ENCODE measurements at regions not wholly inside any gene's neighbourhood (a gene's known extent, or its start where the extent isn't known, plus 50 kb on each side); places are given as distances from the start of the nearest gene placed in this dataset.

GRCh38 chr10:107474650-107475049 is 310.1 kb upstream of the SORCS1 start:
- in situ Hi-C loops (cut with HindIII; ENCODE audit: low sequenced_read_pairs) = no loop called here

- in situ Hi-C loops (cut with HindIII; ENCODE audit: low sequenced_read_pairs) = no loop called here
Measured at GRCh38 chr10:107473225-107473624, 308.7 kb upstream of the SORCS1 start.

- in situ Hi-C loops (cut with HindIII; ENCODE audit: low sequenced_read_pairs) = no loop called here
Measured at GRCh38 chr10:107471911-107472310, 307.4 kb upstream of the SORCS1 start.

GRCh38 chr10:107453561-107453960 is 289.1 kb upstream of the SORCS1 start:
- in situ Hi-C loops (cut with HindIII; ENCODE audit: low sequenced_read_pairs) = no loop called here

GRCh38 chr10:107451047-107451446 is 286.5 kb upstream of the SORCS1 start:
- in situ Hi-C loops (cut with HindIII; ENCODE audit: low sequenced_read_pairs) = no loop called here

GRCh38 chr10:107450056-107450455 is 285.6 kb upstream of the SORCS1 start:
- in situ Hi-C loops (cut with HindIII; ENCODE audit: low sequenced_read_pairs) = no loop called here

- in situ Hi-C loops (cut with HindIII; ENCODE audit: low sequenced_read_pairs) = no loop called here
Measured at GRCh38 chr10:107444443-107444842, 279.9 kb upstream of the SORCS1 start.

GRCh38 chr10:107443813-107444212 is 279.3 kb upstream of the SORCS1 start:
- in situ Hi-C loops (cut with HindIII; ENCODE audit: low sequenced_read_pairs) = no loop called here

GRCh38 chr10:107443326-107443725 is 278.8 kb upstream of the SORCS1 start:
- in situ Hi-C loops (cut with HindIII; ENCODE audit: low sequenced_read_pairs) = no loop called here

- in situ Hi-C loops (cut with HindIII; ENCODE audit: low sequenced_read_pairs) = no loop called here
Measured at GRCh38 chr10:107442035-107442505, 277.6 kb upstream of the SORCS1 start.

GRCh38 chr10:107440741-107441140 is 276.2 kb upstream of the SORCS1 start:
- in situ Hi-C loops (cut with HindIII; ENCODE audit: low sequenced_read_pairs) = no loop called here

- in situ Hi-C loops (cut with HindIII; ENCODE audit: low sequenced_read_pairs) = no loop called here
Measured at GRCh38 chr10:107437921-107438320, 273.4 kb upstream of the SORCS1 start.

GRCh38 chr10:107436568-107436967 is 272.1 kb upstream of the SORCS1 start:
- in situ Hi-C loops (cut with HindIII; ENCODE audit: low sequenced_read_pairs) = no loop called here

- in situ Hi-C loops (cut with HindIII; ENCODE audit: low sequenced_read_pairs) = no loop called here
Measured at GRCh38 chr10:107434854-107435253, 270.3 kb upstream of the SORCS1 start.

- in situ Hi-C loops (cut with HindIII; ENCODE audit: low sequenced_read_pairs) = no loop called here
Measured at GRCh38 chr10:107434201-107434600, 269.7 kb upstream of the SORCS1 start.

GRCh38 chr10:107433605-107434004 is 269.1 kb upstream of the SORCS1 start:
- in situ Hi-C loops (cut with HindIII; ENCODE audit: low sequenced_read_pairs) = no loop called here

- in situ Hi-C loops (cut with HindIII; ENCODE audit: low sequenced_read_pairs) = no loop called here
Measured at GRCh38 chr10:107430446-107430845, 265.9 kb upstream of the SORCS1 start.

GRCh38 chr10:107427016-107427415 is 262.5 kb upstream of the SORCS1 start:
- in situ Hi-C loops (cut with HindIII; ENCODE audit: low sequenced_read_pairs) = no loop called here

- in situ Hi-C loops (cut with HindIII; ENCODE audit: low sequenced_read_pairs) = no loop called here
Measured at GRCh38 chr10:107425931-107426553, 261.5 kb upstream of the SORCS1 start.

- in situ Hi-C loops (cut with HindIII; ENCODE audit: low sequenced_read_pairs) = no loop called here
Measured at GRCh38 chr10:107424628-107425027, 260.1 kb upstream of the SORCS1 start.

GRCh38 chr10:107423903-107424302 is 259.4 kb upstream of the SORCS1 start:
- in situ Hi-C loops (cut with HindIII; ENCODE audit: low sequenced_read_pairs) = no loop called here

GRCh38 chr10:107422681-107423080 is 258.2 kb upstream of the SORCS1 start:
- in situ Hi-C loops (cut with HindIII; ENCODE audit: low sequenced_read_pairs) = no loop called here

GRCh38 chr10:107420196-107420595 is 255.7 kb upstream of the SORCS1 start:
- in situ Hi-C loops (cut with HindIII; ENCODE audit: low sequenced_read_pairs) = no loop called here

All from endothelial cell of hepatic sinusoid (primary cell).